ENCODE measurements at regions not wholly inside any gene's neighbourhood (a gene's known extent, or its start where the extent isn't known, plus 50 kb on each side); places are given as distances from the start of the nearest gene placed in this dataset.

GRCh38 chr6:84371681-84372080 is 144.2 kb upstream of the CEP162 start:
- Histone ChIP-seq H3K9ac (ENCODE audit: control insufficient read depth, extremely low read depth, insufficient read depth, low read length) (no peak overlapping the region), H3K4me3 (ENCODE audit: control insufficient read depth in 2 of 3, extremely low read depth in 1 of 3, insufficient read depth in 2 of 3, low read depth in 1 of 3, low read length in 3 of 3) (no peak overlapping the region), H3K9me3 (ENCODE audit: control insufficient read depth, low read depth, low read length) (no peaks in the 10 kb centered on the region), H4K20me1 (ENCODE audit: control insufficient read depth, extremely low read depth, insufficient read depth, low read length) (no peaks in the 10 kb centered on the region), H3K4me2 (ENCODE audit: control insufficient read depth, extremely low read depth, insufficient read depth, low read depth, low read length) (no peak overlapping the region), H3K27me3 (ENCODE audit: control insufficient read depth, extremely low read depth, insufficient read depth, low read length) (no peaks in the 10 kb centered on the region), H3K79me2 (ENCODE audit: control insufficient read depth, insufficient read depth, low read length) (no peaks in the 10 kb centered on the region), H3K36me3 (ENCODE audit: control insufficient read depth in 2 of 2, extremely low read depth in 1 of 2, insufficient read depth in 2 of 2, low read length in 2 of 2) (no peaks in the 10 kb centered on the region), H3K9me1 (ENCODE audit: control insufficient read depth, extremely low read depth, insufficient read depth, low read length) (no peaks in the 10 kb centered on the region), H2AFZ (ENCODE audit: control insufficient read depth, low read length) (no peak overlapping the region), H3K4me1 (ENCODE audit: control insufficient read depth, extremely low read depth, insufficient read depth, low read length) (no peaks in the 10 kb centered on the region), H3K27ac (ENCODE audit: control insufficient read depth, insufficient read depth, low read length) (no peak overlapping the region)
- no peak for FAIRE-seq
- TF ChIP-seq, protein P1, sequence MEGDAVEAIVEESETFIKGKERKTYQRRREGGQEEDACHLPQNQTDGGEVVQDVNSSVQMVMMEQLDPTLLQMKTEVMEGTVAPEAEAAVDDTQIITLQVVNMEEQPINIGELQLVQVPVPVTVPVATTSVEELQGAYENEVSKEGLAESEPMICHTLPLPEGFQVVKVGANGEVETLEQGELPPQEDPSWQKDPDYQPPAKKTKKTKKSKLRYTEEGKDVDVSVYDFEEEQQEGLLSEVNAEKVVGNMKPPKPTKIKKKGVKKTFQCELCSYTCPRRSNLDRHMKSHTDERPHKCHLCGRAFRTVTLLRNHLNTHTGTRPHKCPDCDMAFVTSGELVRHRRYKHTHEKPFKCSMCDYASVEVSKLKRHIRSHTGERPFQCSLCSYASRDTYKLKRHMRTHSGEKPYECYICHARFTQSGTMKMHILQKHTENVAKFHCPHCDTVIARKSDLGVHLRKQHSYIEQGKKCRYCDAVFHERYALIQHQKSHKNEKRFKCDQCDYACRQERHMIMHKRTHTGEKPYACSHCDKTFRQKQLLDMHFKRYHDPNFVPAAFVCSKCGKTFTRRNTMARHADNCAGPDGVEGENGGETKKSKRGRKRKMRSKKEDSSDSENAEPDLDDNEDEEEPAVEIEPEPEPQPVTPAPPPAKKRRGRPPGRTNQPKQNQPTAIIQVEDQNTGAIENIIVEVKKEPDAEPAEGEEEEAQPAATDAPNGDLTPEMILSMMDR (optimal IDR thresholded peaks at IDR 0.05 in 1 of 3, IDR thresholded peaks at IDR 0.05 in 1 of 3, conservative IDR thresholded peaks at IDR 0.05 in 1 of 3; ENCODE audit: extremely low read depth in 1 of 3, insufficient read depth in 2 of 3, low read length in 3 of 3) = no peak
- no peak for TF ChIP-seq EZH2 (IDR thresholded peaks at IDR 0.05; ENCODE audit: low read length)
- DNase-seq (ENCODE audit: low read depth, low spot score) = no peak
- dilution Hi-C loops (cut with MboI; ENCODE audit: extremely low pct_ligation_motif_present, low sequenced_read_pairs) = no loop called here

DNA sequence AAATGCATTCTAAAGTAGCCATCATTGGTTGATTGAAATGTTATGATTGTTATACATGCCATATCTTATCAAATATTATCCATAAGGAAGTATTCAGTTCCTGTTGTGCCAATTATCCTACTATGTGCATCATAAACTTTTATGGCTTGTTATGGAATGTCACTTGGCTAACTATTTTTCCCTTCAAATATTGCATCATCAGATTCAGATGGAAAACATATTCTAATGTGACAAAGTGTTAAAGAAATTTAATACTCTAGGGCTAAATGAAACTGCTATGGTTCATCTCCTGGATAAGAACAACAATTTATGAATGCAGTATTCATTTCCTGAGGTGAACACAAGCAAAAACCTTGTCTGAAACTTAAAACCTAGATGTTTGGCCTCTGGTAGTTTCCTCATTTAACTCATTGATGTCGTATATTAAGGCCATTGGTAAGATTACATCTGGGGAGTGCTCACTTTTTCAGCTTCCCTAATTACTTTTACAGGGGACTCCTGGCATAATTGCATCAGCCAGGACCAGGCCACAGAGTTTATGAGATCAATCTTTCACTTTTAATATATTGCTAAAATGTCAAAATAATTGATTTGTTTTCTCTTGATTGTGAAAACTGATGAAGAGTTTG is 134.9 kb upstream of the CEP162 start:
- Histone ChIP-seq H3K4me1 (ENCODE audit: control insufficient read depth, extremely low read depth, insufficient read depth, low read length) (no peaks in the 10 kb centered on the region), H3K27ac (ENCODE audit: control insufficient read depth, insufficient read depth, low read length) (no peak overlapping the region), H3K4me2 (ENCODE audit: control insufficient read depth, extremely low read depth, insufficient read depth, low read depth, low read length) (no peak overlapping the region), H3K9me1 (ENCODE audit: control insufficient read depth, extremely low read depth, insufficient read depth, low read length) (no peaks in the 10 kb centered on the region), H3K4me3 (ENCODE audit: control insufficient read depth in 2 of 3, extremely low read depth in 1 of 3, insufficient read depth in 2 of 3, low read depth in 1 of 3, low read length in 3 of 3) (no peak overlapping the region), H3K36me3 (ENCODE audit: control insufficient read depth in 2 of 2, extremely low read depth in 1 of 2, insufficient read depth in 2 of 2, low read length in 2 of 2) (no peaks in the 10 kb centered on the region), H3K9ac (ENCODE audit: control insufficient read depth, extremely low read depth, insufficient read depth, low read length) (no peak overlapping the region), H4K20me1 (ENCODE audit: control insufficient read depth, extremely low read depth, insufficient read depth, low read length) (no peaks in the 10 kb centered on the region), H3K9me3 (ENCODE audit: control insufficient read depth, low read depth, low read length) (no peaks in the 10 kb centered on the region), H3K27me3 (ENCODE audit: control insufficient read depth, extremely low read depth, insufficient read depth, low read length) (no peaks in the 10 kb centered on the region), H3K79me2 (ENCODE audit: control insufficient read depth, insufficient read depth, low read length) (no peaks in the 10 kb centered on the region), H2AFZ (ENCODE audit: control insufficient read depth, low read length) (no peak overlapping the region)
- FAIRE-seq (no peak), DNase-seq (ENCODE audit: low read depth, low spot score) (no peak)
- TF ChIP-seq, protein P1 (optimal IDR thresholded peaks at IDR 0.05 in 1 of 3, IDR thresholded peaks at IDR 0.05 in 1 of 3, conservative IDR thresholded peaks at IDR 0.05 in 1 of 3; ENCODE audit: extremely low read depth in 1 of 3, insufficient read depth in 2 of 3, low read length in 3 of 3) = no peak
- TF ChIP-seq EZH2 (IDR thresholded peaks at IDR 0.05; ENCODE audit: low read length) = no peak
- dilution Hi-C loops (cut with MboI; ENCODE audit: extremely low pct_ligation_motif_present, low sequenced_read_pairs) = no loop called here

Data from keratinocyte (primary cell).